Muscle of arm (tissue), 1 donor: ENCODE measurements at regions not wholly inside any gene's neighbourhood (a gene's known extent, or its start where the extent isn't known, plus 50 kb on each side); places are given as distances from the start of the nearest gene placed in this dataset.
"Not testable (repeated sequence)": the region's sequence is repeated elsewhere in the genome, so short reads cannot be mapped to it uniquely, and the experiment has no call there.

Source experiments
- DNase-seq: peaks from one replicate; pipeline ENCODE4 v3.0.0-alpha.2; 2013

DNA sequence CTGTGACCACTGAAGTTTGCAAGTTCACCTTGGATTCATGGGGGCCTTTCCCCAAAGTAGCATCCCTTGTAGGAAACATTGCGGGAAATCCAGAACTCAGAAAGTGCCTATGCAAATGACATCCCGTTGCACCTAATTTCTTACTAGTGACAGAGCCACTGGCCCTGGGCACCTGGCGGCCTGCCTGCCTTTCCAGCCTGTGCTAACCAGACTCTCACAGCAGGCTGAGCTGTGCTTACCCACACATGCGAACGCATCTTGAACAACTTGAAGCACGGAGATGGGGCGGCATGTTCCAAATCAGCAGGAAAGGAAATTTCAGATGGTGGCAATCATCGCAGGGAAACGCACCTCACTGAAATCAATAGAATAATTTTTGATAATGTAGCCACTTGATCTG is 405.8 kb downstream of the TMEM182 start:
- no peak for DNase-seq

DNA sequence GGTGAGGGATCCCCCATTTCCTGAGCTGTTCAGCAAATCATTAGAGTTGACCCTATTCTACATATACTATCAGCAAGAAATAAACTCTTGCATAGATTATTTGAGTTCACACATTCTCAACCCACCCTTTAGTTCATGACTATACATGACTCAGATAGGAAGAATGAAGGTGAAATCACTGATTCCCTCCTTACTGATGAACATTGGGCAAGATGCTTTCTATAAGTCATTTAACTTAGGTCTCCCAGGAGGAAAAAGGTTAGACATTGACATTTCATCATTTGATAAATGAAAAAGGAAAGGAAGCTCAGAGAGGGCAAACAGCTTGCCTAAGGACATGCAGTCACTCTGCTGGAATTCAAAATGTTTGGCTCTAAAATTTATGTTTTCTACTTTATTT is 408.0 kb downstream of the TMEM182 start:
- no peak for DNase-seq

DNA sequence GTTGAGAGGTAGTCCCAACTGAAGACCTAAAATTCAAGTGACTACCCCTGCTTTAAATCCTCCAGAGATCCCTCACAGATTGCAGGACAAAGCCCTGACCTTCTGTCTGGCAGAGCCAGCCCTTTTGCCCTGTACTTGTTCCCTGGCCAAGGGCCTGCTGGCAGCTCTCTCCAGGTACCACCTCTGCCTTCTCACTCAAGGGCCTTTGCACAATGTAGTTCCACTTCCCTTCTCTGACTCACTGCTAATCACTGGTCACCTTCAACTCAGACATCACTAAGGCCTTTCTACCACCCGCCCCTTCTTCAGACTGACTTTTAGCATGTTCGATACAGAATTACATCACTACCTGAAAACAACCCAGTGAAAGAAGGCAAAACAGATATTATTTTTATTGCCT is 411.0 kb downstream of the TMEM182 start:
- no peak for DNase-seq

DNA sequence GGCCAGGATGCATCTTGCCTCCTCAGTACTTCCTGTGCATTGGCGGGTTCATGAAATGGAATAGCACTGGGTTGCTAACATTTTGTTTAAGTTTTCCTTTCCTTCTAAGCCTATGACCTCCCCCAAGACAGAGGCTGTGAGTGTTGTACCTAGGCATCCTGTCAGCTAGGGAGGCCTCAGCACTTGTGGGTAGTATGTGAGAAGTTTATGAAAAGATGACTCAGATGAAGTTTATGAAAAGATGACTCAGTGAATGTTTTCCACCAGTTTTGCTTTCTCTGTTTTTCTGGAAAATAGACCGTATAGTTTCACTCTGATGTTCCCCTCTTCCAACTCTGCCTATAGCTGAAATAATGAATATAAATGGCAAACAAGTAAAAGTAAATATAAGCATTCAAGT is 412.9 kb downstream of the TMEM182 start:
- DNase-seq: no peak

DNA sequence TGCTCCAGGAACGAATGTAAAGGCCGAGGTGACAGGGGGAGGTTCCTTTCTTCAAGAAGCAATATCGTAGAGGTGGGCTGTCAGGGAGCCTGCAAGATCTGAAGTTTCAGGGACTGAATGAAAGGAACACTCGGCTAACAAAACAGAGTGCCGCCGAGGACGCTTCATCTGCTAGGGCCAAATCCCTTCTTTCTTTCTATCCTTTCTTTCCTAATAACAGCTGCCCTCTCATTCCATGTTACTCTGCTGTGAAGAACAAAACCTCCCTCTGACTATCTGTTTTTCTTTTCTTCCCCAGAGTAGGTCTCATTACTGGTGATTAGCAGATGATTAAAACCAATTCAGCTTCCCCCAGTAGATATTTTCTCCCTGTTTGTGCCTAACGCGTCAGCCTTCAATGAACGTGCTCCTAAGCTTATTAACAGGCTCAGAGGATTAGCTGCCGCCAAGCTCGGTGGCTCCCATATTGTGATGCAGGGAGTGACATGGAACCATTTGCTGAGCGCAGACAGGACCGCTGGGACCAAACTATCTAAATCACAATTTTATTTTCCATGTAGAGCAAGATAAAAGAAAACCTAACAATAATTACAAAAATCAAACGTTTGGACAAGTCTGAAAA is 414.6 kb downstream of the TMEM182 start:
- DNase-seq: no peak

DNA sequence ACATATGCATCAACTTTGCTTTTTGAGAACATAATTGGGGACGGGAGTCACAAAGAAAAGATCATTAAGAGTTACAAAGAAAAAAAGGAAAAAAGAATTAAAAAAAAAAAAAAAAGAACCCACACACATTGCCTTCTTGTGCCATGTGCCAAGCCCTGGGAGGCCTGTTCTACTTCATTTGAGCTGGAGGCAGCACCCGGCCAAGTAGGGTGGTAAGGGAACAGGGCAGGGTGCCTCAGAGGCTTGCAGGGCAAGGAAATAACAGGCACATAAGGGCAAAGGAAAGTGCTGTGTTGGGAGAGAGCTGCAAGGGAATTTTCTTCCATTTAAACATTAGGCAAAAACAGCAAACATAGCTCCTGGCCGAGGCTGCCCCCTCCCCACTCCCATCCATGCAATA is 418.0 kb downstream of the TMEM182 start:
- DNase-seq: no peak

DNA sequence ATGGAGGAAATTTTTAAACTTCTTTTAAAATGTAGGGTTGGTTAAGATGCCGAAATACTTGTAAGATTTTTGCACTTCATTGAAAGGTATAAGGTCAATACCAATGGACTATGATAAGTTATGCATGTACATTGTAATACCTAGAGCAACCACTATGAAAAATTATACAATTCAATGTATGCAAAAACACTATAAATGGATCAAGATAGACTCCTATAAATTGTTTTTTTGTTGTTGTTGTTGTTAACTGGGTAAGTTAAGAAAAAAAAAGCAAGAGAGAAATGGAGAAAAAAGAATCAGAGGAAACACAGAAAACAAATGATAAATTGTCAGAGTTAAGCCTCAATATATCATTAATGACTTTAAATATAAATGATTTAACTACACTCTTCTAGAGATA is 421.2 kb downstream of the TMEM182 start:
- DNase-seq: no peak

DNA sequence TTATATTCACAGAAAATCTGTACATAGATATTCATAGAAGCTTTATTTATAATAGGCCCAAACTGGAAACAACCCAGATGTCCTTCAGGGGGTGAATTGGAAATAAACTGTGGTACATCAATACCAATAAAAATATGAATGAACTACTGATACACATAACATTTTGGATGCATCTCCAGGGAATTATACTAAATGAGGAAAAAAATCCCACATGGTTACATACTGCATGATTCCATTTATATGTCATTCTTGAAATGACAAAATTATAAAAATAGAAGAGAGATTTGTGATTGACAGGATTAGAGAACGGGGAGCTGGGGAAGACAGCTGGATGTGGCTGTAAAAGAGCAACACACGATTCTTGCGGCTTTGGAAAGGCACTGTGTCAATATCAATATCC is 435.0 kb downstream of the TMEM182 start:
- no peak for DNase-seq

DNA sequence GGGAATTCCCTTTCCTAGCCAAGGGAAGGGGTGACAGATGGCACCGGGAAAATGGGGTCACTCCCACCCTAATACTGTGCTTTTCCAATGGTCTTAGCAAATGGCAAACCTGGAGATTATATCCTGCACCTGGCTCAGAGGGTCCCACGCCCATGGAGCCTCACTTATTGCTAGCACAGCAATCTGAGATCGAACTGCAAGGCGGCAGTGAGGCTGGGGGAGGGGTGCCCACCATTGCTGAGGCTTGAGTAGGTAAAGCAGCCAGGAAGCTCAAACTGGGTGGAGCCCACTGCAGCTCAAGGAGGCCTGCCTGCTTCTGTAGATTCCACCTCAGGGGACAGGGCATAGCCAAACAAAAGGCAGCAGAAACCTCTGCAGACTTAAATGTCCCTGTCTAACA is 438.9 kb downstream of the TMEM182 start:
- not testable (repeated sequence) for DNase-seq

DNA sequence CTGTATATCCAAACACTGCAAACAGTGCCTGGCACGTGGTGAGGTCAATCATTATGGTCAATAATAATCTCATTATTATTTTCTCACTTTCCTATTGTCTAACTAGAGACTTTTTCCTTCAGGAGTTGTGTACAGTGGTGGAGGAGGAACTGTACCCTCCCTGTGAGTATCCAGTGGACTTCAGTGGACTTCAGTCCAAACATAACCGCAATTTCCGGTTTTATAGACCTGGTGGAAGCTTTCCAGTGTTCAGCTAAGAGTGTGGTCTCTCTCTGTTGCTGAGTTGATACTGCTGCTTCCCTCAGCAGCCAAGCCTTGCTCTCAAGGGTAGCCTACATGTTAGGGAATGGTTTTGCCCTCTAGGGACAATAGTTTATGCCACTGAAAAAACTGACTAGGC is 447.1 kb downstream of the TMEM182 start:
- DNase-seq: no peak

DNA sequence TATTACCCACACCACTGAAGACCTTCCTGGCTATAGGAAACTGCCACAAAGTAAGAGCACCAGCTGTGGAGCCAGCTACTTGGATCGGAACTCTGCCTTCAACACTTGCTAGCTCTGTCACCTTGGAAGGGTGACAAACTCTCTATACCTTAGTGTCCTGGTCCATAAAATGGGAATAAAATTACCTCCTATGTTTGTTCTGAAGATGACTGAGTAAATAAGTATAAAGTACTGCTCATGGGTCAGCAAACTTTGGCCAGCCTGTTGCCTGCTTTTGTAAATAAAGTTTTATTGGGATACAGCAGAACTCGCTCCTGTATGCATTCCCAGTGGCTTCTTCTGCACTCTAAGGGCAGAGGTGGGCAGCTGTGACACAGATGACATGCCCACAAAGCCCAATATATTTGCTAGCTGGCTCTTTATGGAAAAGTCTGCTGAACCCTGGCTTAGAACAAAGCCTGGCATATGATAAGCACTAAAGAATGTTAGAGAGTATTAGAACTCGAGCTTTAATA is 451.3 kb downstream of the TMEM182 start:
- no peak for DNase-seq

DNA sequence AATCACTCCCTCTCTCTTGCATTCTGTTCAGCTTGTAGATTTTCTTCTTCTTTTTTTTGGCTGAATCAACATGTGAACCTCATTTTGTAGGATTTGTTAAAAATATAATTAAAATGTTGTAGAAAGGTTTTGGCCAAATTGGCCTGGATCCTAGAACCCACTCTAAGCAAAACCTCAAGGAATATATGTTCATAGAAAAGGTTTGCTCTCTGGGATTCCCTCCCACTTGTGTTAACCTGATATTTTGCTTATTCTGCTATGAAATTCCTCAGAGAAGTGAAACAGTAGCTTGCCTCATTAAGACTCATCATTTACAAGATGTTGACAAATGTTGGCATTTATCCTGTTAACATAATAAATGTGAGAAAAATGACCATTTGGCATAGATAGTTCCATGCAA is 456.7 kb downstream of the TMEM182 start:
- no peak for DNase-seq

DNA sequence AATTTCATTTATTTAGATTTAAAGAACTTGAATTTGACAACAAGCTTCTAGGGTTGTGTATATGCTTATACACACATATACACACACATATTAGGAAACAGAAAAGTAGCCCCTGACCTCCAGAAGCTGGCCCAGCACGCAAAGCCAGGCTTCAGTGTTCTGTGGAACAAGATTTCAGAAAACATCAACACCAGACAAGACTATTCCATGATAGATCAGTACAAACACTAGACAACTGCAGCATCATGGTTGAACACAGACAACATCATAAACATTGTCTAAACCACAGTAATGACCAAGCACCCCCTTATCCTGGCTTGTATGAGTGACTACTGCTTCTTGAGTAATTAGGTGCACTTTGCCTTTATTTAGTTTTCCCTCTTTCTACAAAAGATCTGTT is 457.6 kb downstream of the TMEM182 start:
- DNase-seq: no peak

DNA sequence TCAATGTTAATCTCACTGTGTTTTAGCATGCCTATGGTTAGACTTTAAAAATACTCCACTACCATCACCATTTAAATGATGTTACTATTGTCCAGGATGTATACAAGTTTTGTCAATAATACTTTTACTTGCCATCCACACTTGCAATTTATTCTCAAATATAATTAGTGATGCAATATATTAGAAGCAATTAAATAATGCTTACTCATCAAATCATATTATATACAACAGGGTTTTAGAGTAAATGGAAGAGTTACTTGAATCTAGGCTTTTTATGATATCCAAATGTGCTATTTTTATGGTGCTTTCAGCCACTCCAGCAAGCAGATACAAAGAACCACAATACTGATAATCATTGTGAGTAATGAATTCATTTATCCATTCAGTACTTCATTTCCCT is 461.1 kb downstream of the TMEM182 start:
- no peak for DNase-seq

DNA sequence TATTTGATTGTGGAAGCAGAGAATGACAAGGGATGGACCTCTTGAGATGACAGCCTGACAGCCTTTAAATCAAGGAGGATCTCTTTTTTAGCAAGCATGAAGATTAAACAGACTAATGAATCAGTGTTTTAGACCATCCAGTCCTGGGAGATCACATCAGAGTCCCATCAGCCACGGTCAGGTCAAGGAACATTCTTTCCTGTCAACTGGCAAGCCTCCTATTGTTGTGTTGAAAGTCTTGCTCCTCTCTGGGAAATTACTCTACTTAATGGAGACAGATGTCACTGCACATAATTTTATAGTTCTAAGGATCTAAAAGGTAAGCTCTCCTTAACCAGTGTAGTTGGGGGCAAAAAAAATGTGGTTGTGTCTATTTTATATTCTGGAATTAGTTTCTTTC is 469.0 kb downstream of the TMEM182 start:
- DNase-seq: no peak

DNA sequence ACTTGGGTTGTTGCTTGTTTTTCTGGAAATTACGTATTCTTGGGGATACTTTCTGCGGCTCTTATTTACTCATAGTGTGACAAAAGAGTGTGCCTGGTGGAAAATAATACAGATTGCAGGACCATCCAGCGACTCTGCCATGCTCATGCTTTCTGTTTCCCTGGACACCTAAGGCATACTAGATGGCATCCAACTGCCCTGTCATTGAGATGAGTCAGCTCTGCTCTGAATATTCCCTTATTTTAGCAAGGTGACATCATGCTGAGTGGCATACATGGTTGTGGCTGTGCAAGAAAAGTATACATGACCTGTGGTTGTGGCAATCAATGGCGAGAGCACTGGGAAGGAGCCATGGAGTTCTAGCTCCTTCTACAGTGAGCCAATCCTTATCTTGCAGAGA is 471.0 kb downstream of the TMEM182 start:
- no peak for DNase-seq

DNA sequence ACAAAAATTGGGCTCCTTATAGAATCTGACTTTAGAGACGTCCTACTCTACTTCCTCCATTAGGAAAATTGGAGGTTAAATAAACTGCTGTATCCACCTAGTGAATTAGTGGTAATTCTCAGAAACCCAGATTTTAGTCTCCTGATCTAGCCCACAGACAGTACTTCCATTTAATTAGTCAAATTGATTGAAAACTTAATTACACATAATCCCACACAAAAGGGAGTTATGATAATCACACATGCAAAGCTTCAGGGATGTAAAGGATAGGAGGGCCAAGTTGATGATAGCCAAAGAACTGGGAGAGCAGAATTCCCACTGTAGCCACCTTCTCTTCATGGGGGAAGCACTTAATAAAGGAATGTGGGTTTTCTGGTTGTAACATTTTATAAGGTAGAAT is 471.9 kb downstream of the TMEM182 start:
- DNase-seq: no peak

DNA sequence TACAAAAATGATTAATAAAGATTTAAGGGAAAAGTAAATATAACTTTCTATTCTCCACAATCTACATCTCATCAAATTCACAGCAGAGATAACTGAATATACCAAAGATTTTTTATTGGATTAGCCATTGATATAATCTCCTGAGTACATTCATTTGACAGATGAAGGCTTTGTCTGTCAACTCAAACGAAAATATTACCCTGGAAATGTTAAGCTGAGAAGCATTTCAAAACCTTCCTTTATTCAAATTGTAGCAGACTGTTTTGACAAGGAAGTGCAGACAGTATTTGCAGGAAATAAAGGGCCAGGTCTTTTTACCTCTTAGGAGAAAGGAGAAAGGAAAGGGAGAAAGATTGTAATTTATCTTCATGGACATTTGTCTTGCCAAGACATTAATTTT is 473.5 kb downstream of the TMEM182 start:
- DNase-seq: no peak

DNA sequence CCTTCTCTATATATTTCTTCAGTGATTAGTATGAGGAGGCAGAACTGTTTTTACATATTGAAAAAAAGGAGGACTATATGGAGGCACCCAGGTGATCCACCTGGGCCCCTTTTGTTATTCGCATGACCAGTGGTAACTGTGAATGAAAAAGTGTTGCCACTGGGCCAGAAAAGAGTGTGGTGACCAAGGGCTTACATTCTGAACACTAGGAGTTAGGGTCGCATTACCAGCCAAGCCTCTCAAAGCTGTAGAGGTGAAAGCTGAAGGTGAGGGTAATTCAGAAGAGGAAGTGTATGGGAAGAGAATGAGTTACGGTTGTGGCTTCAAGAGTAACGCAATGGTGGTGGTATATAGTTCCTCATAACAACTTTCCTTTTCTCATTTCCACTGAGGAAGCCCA is 487.6 kb downstream of the TMEM182 start:
- no peak for DNase-seq

DNA sequence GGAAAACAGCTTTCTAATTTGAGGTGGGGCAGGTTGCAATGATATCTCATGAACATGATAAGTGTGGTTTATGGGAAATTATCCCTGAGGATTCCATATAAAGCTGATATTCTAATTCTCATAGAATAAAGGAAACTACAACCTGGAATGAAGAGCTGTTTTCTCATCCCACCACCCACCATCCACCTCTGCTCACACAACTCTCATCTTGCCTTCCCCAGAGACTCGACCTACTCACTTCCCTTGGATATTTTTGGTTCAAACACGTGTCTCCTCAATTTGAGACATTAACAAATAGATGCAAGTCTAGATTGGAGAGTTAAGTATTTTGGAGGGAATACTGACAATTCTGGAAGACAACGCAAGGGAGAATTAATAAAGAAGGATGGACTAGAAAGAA is 490.9 kb downstream of the TMEM182 start:
- no peak for DNase-seq

DNA sequence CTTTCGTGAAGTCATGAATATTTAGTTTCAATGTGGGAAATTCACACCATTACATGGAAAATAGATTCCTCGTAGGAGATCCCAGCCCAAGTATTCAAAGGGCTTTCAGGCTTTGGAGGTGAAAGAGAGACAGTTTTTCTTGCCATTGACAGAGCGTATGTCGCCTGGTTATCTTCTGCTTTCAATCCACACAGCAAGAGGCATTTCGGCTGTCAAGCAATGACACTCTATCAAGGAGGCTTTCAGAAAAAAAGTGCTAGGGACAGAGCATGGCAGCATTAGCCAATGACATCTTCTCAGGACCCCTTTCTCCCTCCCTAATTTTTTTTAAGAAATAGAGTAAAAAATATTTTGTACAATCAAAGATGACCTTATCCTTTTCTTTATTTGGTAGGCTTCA is 492.8 kb downstream of the TMEM182 start:
- DNase-seq: no peak

DNA sequence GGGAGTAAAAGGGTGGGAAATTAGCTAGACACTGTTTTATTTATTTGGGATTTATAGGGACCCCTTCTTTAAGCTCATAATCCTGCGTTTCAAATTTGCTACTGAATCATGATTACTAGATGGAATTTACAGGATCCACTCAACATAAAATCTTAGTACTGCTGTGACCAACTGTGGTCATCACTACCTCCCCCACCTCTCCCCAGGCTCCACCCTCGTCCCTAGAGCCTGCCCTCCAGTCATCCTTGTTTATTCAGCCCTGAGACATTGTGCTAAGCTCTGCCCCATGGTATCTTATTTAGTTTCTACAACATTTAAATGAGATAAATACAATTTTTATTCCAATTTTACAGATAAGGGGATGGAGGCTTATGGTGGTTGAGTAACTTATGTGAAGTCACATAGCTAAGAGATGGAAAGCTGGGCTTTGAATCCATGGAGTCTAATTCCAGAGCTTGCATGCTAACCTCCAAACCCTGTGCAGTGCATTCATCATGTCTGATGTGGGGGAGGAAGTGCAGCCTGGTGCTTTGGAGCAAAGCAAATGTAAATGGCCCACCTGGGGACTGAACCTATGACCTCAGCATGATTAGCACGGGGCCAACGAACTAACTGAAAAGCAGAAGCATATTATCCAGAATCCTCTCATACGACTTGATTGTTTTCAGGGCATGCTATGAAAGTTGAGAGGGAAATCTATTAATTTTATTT is 502.4 kb downstream of the TMEM182 start:
- no peak for DNase-seq

DNA sequence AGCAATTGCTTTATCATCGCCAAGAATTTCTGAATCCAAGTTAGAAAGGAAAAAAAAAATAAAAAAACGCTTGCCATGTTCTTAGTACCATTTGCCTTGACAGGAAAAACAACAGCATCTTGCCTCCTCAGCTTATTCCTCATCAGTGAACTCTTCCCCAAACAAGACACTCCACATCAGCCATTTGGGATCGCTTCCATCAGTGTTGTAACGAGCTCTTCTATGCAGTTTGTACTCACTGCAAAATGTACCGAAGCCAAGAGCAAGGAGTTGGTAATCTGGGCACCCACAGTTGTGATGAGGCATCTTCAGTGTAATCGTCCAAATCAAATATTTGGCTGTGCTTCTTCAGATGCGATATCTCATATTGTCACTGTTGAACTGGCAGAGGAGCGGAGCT is 503.7 kb downstream of the TMEM182 start:
- no peak for DNase-seq
